Esophagus squamous epithelium (tissue), 4 donors: ENCODE measurements at regions not wholly inside any gene's neighbourhood (a gene's known extent, or its start where the extent isn't known, plus 50 kb on each side); places are given as distances from the start of the nearest gene placed in this dataset.

Source experiments
- POLR2A ChIP-seq, 4 donors: fragments of 450-650 bp; IDR thresholded peaks; one replicate each; pipeline ENCODE4 v1.6.1; 2017; ENCODE audit warnings: antibody characterized with exemption in 4 of 4, mild to moderate bottlenecking in 4 of 4, moderate library complexity in 3 of 4
- TF ChIP-seq, protein P1 (sequence below), 6 experiments: fragments of 450-650 bp in 4 of 6; fragments of 200-600 bp in 2 of 6; sonication (generic) in 2 of 6; IDR thresholded peaks; one replicate each; pipeline ENCODE4 v1.5.1; 2016 to 2019; ENCODE audit warnings: antibody characterized with exemption in 6 of 6, mild to moderate bottlenecking in 4 of 6, moderate library complexity in 4 of 6

DNA sequence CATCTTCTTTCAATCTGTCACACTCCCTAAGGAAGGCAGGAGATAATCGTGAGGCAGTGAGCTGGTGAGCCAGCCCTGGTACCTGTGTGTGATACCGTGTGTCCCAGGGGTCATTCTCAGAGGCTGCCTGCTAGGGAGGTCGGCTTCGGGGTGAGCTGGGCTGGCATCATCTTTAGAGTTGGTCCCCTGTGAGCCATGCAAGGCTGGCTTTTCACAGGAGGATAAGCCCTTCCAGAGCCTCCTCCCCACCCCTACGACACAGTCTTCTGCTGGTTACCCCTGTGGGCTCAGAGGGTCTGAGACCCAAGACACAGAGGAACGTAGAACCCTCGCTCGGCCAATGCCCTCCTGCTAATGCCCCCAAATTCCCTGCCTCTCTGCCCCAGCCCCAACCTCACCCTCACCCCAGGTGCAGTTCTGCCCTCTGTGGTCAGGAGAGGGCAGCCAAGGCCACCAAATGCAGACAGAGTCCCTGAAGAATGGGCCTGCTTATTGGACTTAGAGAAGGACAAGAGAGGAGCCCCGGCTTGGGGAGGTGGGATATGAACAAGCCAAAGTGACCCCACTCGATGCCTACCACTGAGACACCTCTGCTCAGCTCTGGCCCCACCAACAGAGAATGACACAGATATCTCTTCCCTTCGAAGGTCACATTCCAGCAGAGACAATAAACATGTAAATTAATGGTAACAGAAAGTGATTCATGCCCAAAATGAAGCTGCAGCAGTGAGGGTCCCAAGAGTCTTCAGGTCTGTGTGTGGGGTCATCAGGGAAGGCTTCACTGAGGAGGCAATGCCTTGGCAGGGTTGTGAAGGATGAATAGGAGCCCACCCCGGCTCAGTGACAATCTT is 80.8 kb upstream of the CCL1 start:
- TF ChIP-seq, protein P1, sequence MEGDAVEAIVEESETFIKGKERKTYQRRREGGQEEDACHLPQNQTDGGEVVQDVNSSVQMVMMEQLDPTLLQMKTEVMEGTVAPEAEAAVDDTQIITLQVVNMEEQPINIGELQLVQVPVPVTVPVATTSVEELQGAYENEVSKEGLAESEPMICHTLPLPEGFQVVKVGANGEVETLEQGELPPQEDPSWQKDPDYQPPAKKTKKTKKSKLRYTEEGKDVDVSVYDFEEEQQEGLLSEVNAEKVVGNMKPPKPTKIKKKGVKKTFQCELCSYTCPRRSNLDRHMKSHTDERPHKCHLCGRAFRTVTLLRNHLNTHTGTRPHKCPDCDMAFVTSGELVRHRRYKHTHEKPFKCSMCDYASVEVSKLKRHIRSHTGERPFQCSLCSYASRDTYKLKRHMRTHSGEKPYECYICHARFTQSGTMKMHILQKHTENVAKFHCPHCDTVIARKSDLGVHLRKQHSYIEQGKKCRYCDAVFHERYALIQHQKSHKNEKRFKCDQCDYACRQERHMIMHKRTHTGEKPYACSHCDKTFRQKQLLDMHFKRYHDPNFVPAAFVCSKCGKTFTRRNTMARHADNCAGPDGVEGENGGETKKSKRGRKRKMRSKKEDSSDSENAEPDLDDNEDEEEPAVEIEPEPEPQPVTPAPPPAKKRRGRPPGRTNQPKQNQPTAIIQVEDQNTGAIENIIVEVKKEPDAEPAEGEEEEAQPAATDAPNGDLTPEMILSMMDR (IDR thresholded peaks at IDR 0.05), result peak in 1 of 6 experiments; percentile 21
- no peak for TF ChIP-seq POLR2A (IDR thresholded peaks at IDR 0.05)
